Keratinocyte (primary cell): ENCODE measurements at regions not wholly inside any gene's neighbourhood (a gene's known extent, or its start where the extent isn't known, plus 50 kb on each side); places are given as distances from the start of the nearest gene placed in this dataset.

Experiments
- CTCF ChIP-seq, 3 experiments: IDR thresholded peaks in 1 of 3; conservative IDR thresholded peaks in 1 of 3; optimal IDR thresholded peaks in 1 of 3; 2 replicates in 2 of 3; 3 replicates in 1 of 3; pipeline versions ENCODE3 to v1.5.1; 2011; ENCODE audit warnings: low read length in 3 of 3, mild to moderate bottlenecking in 3 of 3, moderate library complexity in 2 of 3, control low read depth in 1 of 3, inconsistent platforms in 1 of 3; ENCODE audit not compliant: insufficient read depth in 2 of 3; ENCODE audit errors: extremely low read depth in 1 of 3
- EZH2 ChIP-seq: IDR thresholded peaks from one replicate; pipeline ENCODE4 v1.6.1; 2012; ENCODE audit warnings: inconsistent platforms, mild to moderate bottlenecking, low read length, moderate library complexity

DNA sequence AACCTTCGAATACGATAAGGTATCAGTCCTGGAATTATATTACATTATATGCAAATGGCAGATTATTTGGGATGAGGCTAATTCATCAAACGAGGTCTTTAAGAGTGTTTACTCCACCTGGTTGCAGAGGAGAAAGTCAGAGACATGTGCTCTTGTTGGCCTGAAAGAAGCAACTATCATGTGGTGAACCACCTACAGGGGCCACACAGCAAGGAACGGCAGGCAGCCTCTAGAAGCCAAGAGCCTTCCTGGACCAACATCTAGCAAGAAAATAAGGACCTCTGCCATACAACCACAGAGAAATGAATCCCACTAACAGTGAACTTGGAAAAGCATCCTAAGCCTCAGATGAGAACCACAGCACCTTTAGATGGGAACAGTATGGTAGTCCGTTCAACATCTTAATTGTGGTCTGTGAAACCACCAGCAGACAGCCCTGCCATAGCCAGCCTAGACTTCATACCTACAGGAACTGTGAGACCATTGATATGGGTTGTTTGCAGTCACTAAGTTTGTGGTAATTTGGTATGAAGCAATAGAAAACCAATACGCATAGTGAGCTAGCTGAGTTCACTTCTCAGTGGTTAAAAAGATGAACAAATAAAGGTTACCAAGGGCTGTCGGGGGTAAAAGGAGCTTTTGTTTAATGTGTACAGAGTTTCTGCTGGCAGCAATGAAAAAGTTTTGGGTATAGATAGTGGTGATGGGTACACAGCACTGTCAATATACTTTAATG lies 345.7 kb upstream of the RUNX1 start:
- no peak for TF ChIP-seq CTCF (optimal IDR thresholded peaks at IDR 0.05 in 1 of 3, IDR thresholded peaks at IDR 0.05 in 1 of 3, conservative IDR thresholded peaks at IDR 0.05 in 1 of 3; ENCODE audit: extremely low read depth in 1 of 3, insufficient read depth in 2 of 3, low read length in 3 of 3)
- TF ChIP-seq EZH2 = no peak
